ENCODE measurements at regions not wholly inside any gene's neighbourhood (a gene's known extent, or its start where the extent isn't known, plus 50 kb on each side); places are given as distances from the start of the nearest gene placed in this dataset.

DNA sequence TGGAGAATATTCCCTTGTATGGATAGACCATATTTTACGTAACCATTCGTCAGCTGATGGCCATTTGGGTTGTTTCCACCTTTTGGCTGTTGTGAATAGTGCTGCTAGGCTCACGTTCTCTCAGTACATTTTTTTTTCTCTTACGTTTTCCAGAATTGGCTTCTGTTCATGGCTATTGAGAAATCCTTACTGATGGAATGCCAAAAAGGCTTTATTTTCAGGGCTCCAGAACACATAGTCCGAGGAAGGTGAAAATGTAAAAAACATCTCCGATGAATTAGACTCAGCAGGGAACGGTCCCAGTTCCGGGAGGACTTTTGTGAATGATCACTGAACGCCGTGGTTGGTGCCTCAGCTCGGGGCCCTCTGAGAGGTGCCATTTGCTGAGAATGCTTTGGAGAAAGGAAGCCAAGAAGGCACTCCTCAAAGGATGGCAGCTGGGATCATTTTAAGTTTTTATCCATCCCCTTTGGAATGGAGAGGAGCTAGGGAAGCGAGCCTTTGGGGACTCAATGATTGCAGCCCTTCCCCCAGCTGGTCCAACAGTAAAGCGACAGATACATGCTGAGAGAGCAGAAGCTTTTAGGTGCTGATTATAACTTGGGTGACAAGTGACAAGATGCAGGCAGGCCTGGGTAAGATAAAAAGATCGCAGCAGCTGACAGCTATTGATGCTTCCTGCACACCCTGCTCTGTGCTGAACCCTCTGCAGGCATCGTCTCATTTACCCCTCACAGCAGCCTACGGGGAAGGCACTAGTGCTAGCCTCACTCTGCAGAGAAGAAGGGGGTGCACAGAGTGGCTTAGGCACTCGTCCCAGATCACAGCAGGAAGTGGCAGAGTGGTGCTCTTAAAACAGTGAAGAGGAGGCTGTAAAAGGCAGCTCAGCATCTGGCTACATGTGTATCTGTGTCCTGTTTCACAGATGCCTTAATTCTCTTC is 133.4 kb upstream of the KCNG1 start:
- Histone ChIP-seq H3K79me1 (ENCODE audit: low read depth in 1 of 2, low read length in 2 of 2) (no peaks in the 10 kb centered on the region), H3K4me3 (ENCODE audit: insufficient read depth, low read depth, low read length) (no peak overlapping the region)
- in situ Hi-C loops (cut with MboI; ENCODE audit: low sequenced_read_pairs): no loop called here

More for the DNA sequence above, 133.4 kb upstream of the KCNG1 start:
- Histone ChIP-seq H3K36me3 (ENCODE audit: control insufficient read depth, insufficient read depth, low read length) (no peaks in the 10 kb centered on the region), H3K27ac (ENCODE audit: insufficient read depth, low read length) (no peak overlapping the region), H3K9me3 (ENCODE audit: control insufficient read depth, insufficient read depth, low read length) (no peaks in the 10 kb centered on the region), H3K56ac (ENCODE audit: extremely low read depth, insufficient read depth, low read length) (no peak overlapping the region), H3K14ac (replicated peaks; ENCODE audit: low read depth, low read length) (no peak overlapping the region; the same call in 1 of the 2 replicates), H2AFZ (replicated peaks; ENCODE audit: low read length, poor library complexity) (peak overlapping the region; percentile 48), H3K9me1 (ENCODE audit: insufficient read depth, low read length) (no peaks in the 10 kb centered on the region), H3K27me3 (ENCODE audit: control insufficient read depth, insufficient read depth, low read length) (peaks cover 72% of the 10 kb centered on the region), H3K4me1 (ENCODE audit: control insufficient read depth, insufficient read depth, low read length) (peaks cover 5% of the 10 kb centered on the region), H2AK9ac (replicated peaks; ENCODE audit: low read depth, low read length, poor library complexity) (no peak overlapping the region), H3K4me2 (ENCODE audit: low read depth, low read length) (peak overlapping the region; percentile 48), H3K4ac (ENCODE audit: low read depth, low read length) (no peak overlapping the region), H4K20me1 (ENCODE audit: insufficient read depth, low read length) (no peaks in the 10 kb centered on the region; the same call in 1 of the 2 replicates), H4K91ac (ENCODE audit: insufficient read depth, low read depth, low read length) (no peak overlapping the region), H2BK5ac (ENCODE audit: low read depth, low read length, poor library complexity, severe bottlenecking) (no peak overlapping the region), H4K5ac (ENCODE audit: low read depth, low read length) (no peak overlapping the region), H2BK20ac (ENCODE audit: low read depth, low read length) (no peak overlapping the region), H3K18ac (ENCODE audit: low read depth, low read length) (no peak overlapping the region), H2BK15ac (ENCODE audit: low read depth, low read length) (no peak overlapping the region), H4K8ac (ENCODE audit: low read depth in 2 of 2, low read length in 2 of 2) (no peak overlapping the region), H2BK120ac (ENCODE audit: low read depth, low read length) (no peak overlapping the region), H3K23ac (ENCODE audit: low read depth, low read length) (0 out of 2 replicates have a peak overlapping the region, but pooled peaks have one; percentile 8), H2AK5ac (ENCODE audit: low read depth, low read length) (no peak overlapping the region), H3K9ac (ENCODE audit: low read depth, low read length) (no peak overlapping the region)
- ChIA-PET POLR2A (ENCODE audit: unreplicated experiment) (no interaction called here), CTCF (no interaction called here)
- ATAC-seq (ENCODE audit: low read depth) (peak; percentile 37), DNase-seq (peak; percentile 57)
- BruUV-seq (replicated peaks): no TSS peak
- WGBS, 2 experiments (ENCODE audit: extremely low coverage in 2 of 2, insufficient read length in 1 of 2): 0% methylated on average over 2 of the region's 17 CpGs; no CpG with 5 or more reads in 1 of the 2 experiments
- intact Hi-C loops (cut with micrococcal nuclease): no loop called here
- TF ChIP-seq, protein P1, sequence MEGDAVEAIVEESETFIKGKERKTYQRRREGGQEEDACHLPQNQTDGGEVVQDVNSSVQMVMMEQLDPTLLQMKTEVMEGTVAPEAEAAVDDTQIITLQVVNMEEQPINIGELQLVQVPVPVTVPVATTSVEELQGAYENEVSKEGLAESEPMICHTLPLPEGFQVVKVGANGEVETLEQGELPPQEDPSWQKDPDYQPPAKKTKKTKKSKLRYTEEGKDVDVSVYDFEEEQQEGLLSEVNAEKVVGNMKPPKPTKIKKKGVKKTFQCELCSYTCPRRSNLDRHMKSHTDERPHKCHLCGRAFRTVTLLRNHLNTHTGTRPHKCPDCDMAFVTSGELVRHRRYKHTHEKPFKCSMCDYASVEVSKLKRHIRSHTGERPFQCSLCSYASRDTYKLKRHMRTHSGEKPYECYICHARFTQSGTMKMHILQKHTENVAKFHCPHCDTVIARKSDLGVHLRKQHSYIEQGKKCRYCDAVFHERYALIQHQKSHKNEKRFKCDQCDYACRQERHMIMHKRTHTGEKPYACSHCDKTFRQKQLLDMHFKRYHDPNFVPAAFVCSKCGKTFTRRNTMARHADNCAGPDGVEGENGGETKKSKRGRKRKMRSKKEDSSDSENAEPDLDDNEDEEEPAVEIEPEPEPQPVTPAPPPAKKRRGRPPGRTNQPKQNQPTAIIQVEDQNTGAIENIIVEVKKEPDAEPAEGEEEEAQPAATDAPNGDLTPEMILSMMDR (conservative IDR thresholded peaks at IDR 0.05; ENCODE audit: low read depth, low read length): no peak
- TF ChIP-seq CEBPB (IDR thresholded peaks at IDR 0.05; ENCODE audit: low read depth, low read length): peak; percentile 39; the same call in 1 of the 2 replicates
- dilution Hi-C loops (cut with HindIII; ENCODE audit: low sequenced_read_pairs, unreplicated experiment): no loop called here

Data from IMR-90 (cell line).